Iris pigment epithelial cell (primary cell): ENCODE measurements at regions not wholly inside any gene's neighbourhood (a gene's known extent, or its start where the extent isn't known, plus 50 kb on each side); places are given as distances from the start of the nearest gene placed in this dataset.
A peak's percentile ranks its signal among the peaks of the same experiment; 100 is the strongest.

Experiments used
- DNase-seq: peaks from one replicate; pipeline ENCODE4 v3.0.0-alpha.2; 2011; ENCODE audit warnings: low read depth

GRCh38 chr2:150783015-150783414 lies 295.5 kb upstream of the RND3 start:
- no peak for DNase-seq

- DNase-seq, result no peak
Observed at GRCh38 chr2:150782613-150783012, 295.1 kb upstream of the RND3 start.

- no peak for DNase-seq
Observed at GRCh38 chr2:150781142-150781541, 293.7 kb upstream of the RND3 start.

- peak; percentile 25 for DNase-seq
Observed at GRCh38 chr2:150778828-150779227, 291.4 kb upstream of the RND3 start.

- no peak for DNase-seq
Observed at GRCh38 chr2:150769421-150769820, 282.0 kb upstream of the RND3 start.

- no peak for DNase-seq
Observed at GRCh38 chr2:150767991-150768746, 280.7 kb upstream of the RND3 start.

GRCh38 chr2:150762571-150762970 lies 275.1 kb upstream of the RND3 start:
- no peak for DNase-seq

GRCh38 chr2:150759531-150759930 lies 272.1 kb upstream of the RND3 start:
- DNase-seq, result no peak

- no peak for DNase-seq
Observed at GRCh38 chr2:150759106-150759505, 271.6 kb upstream of the RND3 start.

GRCh38 chr2:150752229-150752628 lies 264.8 kb upstream of the RND3 start:
- DNase-seq, result no peak

- no peak for DNase-seq
Observed at GRCh38 chr2:150750720-150751119, 263.3 kb upstream of the RND3 start.

- DNase-seq, result no peak
Observed at GRCh38 chr2:150742094-150742493, 254.6 kb upstream of the RND3 start.

GRCh38 chr2:150735894-150736498 lies 248.5 kb upstream of the RND3 start:
- no peak for DNase-seq

- DNase-seq, result no peak
Observed at GRCh38 chr2:150733051-150733618, 245.7 kb upstream of the RND3 start.

GRCh38 chr2:150732491-150732890 lies 245.0 kb upstream of the RND3 start:
- DNase-seq, result no peak

- peak; percentile 83 for DNase-seq
Observed at GRCh38 chr2:150732064-150732463, 244.6 kb upstream of the RND3 start.

GRCh38 chr2:150729495-150729955 lies 242.1 kb upstream of the RND3 start:
- no peak for DNase-seq

- no peak for DNase-seq
Observed at GRCh38 chr2:150718280-150718679, 230.8 kb upstream of the RND3 start.

- DNase-seq, result peak; percentile 46
Observed at GRCh38 chr2:150716186-150716585, 228.7 kb upstream of the RND3 start.

GRCh38 chr2:150715501-150715900 lies 228.0 kb upstream of the RND3 start:
- DNase-seq, result no peak

GRCh38 chr2:150710916-150711315 lies 223.4 kb upstream of the RND3 start:
- DNase-seq, result peak; percentile 40

- DNase-seq, result no peak
Observed at GRCh38 chr2:150710041-150710440, 222.6 kb upstream of the RND3 start.

- no peak for DNase-seq
Observed at GRCh38 chr2:150706561-150706960, 219.1 kb upstream of the RND3 start.
